Left ventricle myocardium inferior (tissue), 1 donor: ENCODE measurements at regions not wholly inside any gene's neighbourhood (a gene's known extent, or its start where the extent isn't known, plus 50 kb on each side); places are given as distances from the start of the nearest gene placed in this dataset.

ENCODE experiments used
- DNase-seq: peaks from one replicate; pipeline ENCODE4 v3.0.0-alpha.2; 2020
- H3K27ac ChIP-seq: fragments of 200-600 bp; replicated peaks from 2 replicates; pipeline ENCODE4 v1.8.0; 2021
- H3K27me3 ChIP-seq: fragments of 200-600 bp; 2 replicates; pipeline ENCODE4 v1.8.0; 2021; ENCODE audit warnings: low read depth
- H3K36me3 ChIP-seq: fragments of 200-600 bp; 2 replicates; pipeline ENCODE4 v1.8.0; 2021
- H3K4me1 ChIP-seq: fragments of 200-600 bp; 2 replicates; pipeline ENCODE4 v1.8.0; 2021
- H3K4me3 ChIP-seq: fragments of 200-600 bp; 2 replicates; pipeline ENCODE4 v1.8.0; 2021; ENCODE audit warnings: mild to moderate bottlenecking, moderate library complexity
- H3K9me3 ChIP-seq: fragments of 200-600 bp; replicated peaks from 2 replicates; pipeline ENCODE4 v1.8.0; 2021
- intact Hi-C: fragments of 100-400 bp; cut with micrococcal nuclease; formaldehyde crosslinking; loops from one replicate; pipeline ENCODE4 v1.11.0; 2022
- TF ChIP-seq, protein P1 (sequence below): fragments of 200-600 bp; IDR thresholded peaks from 2 replicates; pipeline ENCODE4 v1.8.0; 2021; ENCODE audit warnings: antibody characterized with exemption, mild to moderate bottlenecking, borderline replicate concordance
- donor health status: DM: no; HTN: yes; CAD: no; lungs with severe emphysema.

- TF ChIP-seq, protein P1, sequence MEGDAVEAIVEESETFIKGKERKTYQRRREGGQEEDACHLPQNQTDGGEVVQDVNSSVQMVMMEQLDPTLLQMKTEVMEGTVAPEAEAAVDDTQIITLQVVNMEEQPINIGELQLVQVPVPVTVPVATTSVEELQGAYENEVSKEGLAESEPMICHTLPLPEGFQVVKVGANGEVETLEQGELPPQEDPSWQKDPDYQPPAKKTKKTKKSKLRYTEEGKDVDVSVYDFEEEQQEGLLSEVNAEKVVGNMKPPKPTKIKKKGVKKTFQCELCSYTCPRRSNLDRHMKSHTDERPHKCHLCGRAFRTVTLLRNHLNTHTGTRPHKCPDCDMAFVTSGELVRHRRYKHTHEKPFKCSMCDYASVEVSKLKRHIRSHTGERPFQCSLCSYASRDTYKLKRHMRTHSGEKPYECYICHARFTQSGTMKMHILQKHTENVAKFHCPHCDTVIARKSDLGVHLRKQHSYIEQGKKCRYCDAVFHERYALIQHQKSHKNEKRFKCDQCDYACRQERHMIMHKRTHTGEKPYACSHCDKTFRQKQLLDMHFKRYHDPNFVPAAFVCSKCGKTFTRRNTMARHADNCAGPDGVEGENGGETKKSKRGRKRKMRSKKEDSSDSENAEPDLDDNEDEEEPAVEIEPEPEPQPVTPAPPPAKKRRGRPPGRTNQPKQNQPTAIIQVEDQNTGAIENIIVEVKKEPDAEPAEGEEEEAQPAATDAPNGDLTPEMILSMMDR: no peak
- intact Hi-C loops: no loop called here
- peaks cover 89% of the 10 kb centered on the region for H3K27me3 ChIP-seq
Observed at GRCh38 chr14:98903371-98903770, 368.6 kb downstream of the BCL11B start.

DNA sequence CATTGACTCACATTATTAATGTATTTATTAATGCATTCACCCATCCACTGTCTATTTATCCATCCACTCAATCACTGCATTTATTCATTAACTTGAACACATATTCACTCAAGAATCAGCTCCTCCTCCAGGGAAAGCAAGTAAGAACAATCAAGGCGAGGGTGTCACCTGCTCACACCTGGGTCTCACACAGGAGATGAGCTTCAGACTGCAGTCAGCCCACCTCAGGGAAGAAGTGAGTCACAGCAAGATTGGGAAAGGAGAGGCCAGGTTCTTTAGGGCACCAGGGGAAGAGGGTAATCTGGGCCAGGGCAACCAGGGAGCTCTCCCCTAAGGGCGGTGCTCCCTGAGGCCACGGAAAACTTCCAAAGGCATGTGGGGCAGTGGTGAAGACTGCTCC, 367.3 kb downstream of the BCL11B start:
- Histone ChIP-seq H3K27me3 (peaks cover 97% of the 10 kb centered on the region), H3K9me3 (no peaks in the 10 kb centered on the region), H3K4me3 (no peak overlapping the region), H3K27ac (no peak overlapping the region), H3K4me1 (no peaks in the 10 kb centered on the region), H3K36me3 (no peaks in the 10 kb centered on the region)
- DNase-seq: no peak
- intact Hi-C loops: no loop called here
- TF ChIP-seq, protein P1: no peak

More at GRCh38 chr14:98903371-98903770, 368.6 kb downstream of the BCL11B start:
- H3K36me3 ChIP-seq: no peaks in the 10 kb centered on the region
- no peaks in the 10 kb centered on the region for H3K9me3 ChIP-seq
- H3K4me3 ChIP-seq: no peak overlapping the region
- no peaks in the 10 kb centered on the region for H3K4me1 ChIP-seq
- no peak overlapping the region for H3K27ac ChIP-seq
- no peak for DNase-seq

- H3K9me3 ChIP-seq: no peaks in the 10 kb centered on the region
- no peak for DNase-seq
- TF ChIP-seq, protein P1: no peak
- H3K27me3 ChIP-seq: peaks cover 95% of the 10 kb centered on the region
- intact Hi-C loops: no loop called here
- H3K4me3 ChIP-seq: no peak overlapping the region
- H3K4me1 ChIP-seq: no peaks in the 10 kb centered on the region
- H3K36me3 ChIP-seq: no peaks in the 10 kb centered on the region
- no peak overlapping the region for H3K27ac ChIP-seq
Observed at GRCh38 chr14:98906123-98906995, 365.6 kb downstream of the BCL11B start.

DNA sequence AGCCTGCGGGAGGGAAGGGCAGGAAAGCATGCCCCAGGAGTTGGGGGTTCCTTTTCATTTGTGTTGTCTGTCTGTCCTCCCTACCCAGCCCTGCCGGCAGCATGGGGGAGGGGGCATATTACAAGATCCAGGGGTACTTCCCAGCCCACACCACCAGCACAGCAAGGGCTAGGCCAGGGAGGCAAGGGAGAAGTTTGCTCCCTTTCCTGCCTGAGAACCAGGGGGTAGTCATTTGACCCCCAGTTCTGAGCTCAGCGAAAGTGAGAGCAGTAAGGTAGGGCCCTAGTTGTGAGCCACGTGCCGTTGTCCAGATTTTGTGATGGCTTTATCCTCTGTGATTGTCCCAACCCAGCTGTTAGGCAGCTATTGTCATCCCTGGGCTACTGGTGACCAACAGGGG, 364.7 kb downstream of the BCL11B start:
- Histone ChIP-seq H3K27ac (no peak overlapping the region), H3K4me1 (no peaks in the 10 kb centered on the region), H3K36me3 (no peaks in the 10 kb centered on the region), H3K4me3 (no peak overlapping the region), H3K9me3 (no peaks in the 10 kb centered on the region), H3K27me3 (peaks cover 93% of the 10 kb centered on the region)
- no peak for DNase-seq
- intact Hi-C loops: no loop called here
- TF ChIP-seq, protein P1: no peak

DNA sequence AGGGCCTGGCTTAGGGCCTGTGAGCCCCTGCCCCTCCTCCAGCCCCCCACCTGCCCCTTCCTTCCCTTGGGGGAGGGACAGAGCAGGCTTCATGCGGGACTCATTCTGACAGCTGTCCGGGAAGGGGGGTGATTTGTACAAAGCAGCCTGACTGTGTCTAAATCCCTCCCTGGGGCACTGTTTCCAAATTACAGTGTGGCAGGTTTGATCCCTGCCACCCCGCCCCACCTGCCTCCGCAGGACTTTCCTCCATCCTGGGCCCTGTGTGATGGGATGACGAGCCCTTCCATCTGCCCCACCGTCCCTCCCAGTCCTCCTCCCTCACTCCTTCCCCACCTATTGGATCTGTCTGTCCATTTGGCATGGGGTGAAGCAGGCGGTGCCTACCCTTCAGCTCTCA, 363.9 kb downstream of the BCL11B start:
- intact Hi-C loops: no loop called here
- H3K36me3 ChIP-seq: no peaks in the 10 kb centered on the region
- no peak overlapping the region for H3K4me3 ChIP-seq
- H3K27ac ChIP-seq: no peak overlapping the region
- H3K27me3 ChIP-seq: peaks cover 93% of the 10 kb centered on the region
- no peak for DNase-seq
- TF ChIP-seq, protein P1: no peak
- H3K9me3 ChIP-seq: no peaks in the 10 kb centered on the region
- no peaks in the 10 kb centered on the region for H3K4me1 ChIP-seq
